Renal cortex interstitium (tissue), 11 donors: ENCODE measurements at regions not wholly inside any gene's neighbourhood (a gene's known extent, or its start where the extent isn't known, plus 50 kb on each side); places are given as distances from the start of the nearest gene placed in this dataset.
A peak's percentile ranks its signal among the peaks of the same experiment; 100 is the strongest.

Experiments used
- DNase-seq, 11 donors: peaks; one replicate each; pipeline ENCODE4 v3.0.0-alpha.2; 2013; ENCODE audit warnings: low read depth in 9 of 11, low spot score in 4 of 11; ENCODE audit errors: extremely low read depth in 1 of 11

DNA sequence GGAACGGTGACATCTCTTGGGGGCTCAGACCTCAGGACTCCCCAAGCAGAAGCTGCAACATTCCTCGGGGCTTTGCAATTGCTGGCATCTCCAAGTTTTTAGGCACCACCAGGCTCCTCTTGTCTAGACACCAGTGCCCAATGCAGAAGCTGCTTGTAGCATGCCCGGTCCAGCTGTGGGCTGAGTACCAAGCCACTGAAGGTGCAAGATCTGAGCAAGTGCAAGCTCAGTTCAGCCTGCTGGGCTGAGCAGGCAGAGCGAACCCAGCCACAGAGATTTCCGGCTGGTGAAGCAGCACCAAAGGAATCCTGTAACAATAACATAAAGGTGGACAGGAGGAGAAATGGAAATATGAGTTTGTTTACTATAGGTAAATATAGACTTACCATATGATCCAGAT is 995.4 kb upstream of the B3GALT2 start:
- DNase-seq, result no peak

DNA sequence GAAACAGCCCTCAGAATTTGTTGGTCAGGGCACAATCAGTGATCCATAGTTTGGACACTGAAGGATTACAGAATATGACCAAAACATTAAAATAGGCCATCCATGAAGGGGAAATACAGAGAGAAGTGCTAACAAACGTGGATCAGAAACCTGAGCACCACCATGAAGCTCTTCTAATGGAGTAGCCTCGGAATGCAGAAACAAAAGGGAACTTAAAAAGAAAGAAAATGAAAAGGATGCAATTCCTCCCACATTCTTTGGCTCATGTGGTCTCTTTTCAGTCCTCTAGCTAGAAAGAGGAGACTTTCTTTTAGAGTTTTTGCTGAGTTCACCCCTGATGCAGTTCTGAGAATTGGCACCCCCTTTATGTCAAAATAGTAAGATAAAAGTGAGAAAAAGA is 989.8 kb upstream of the B3GALT2 start:
- DNase-seq, result no peak

GRCh38 chr1:194175251-194175650 is 988.8 kb upstream of the B3GALT2 start:
- DNase-seq, result no peak

- no peak for DNase-seq
Observed at GRCh38 chr1:194174528-194174927, 988.1 kb upstream of the B3GALT2 start.

- no peak for DNase-seq
Observed at GRCh38 chr1:194171596-194171995, 985.2 kb upstream of the B3GALT2 start.

DNA sequence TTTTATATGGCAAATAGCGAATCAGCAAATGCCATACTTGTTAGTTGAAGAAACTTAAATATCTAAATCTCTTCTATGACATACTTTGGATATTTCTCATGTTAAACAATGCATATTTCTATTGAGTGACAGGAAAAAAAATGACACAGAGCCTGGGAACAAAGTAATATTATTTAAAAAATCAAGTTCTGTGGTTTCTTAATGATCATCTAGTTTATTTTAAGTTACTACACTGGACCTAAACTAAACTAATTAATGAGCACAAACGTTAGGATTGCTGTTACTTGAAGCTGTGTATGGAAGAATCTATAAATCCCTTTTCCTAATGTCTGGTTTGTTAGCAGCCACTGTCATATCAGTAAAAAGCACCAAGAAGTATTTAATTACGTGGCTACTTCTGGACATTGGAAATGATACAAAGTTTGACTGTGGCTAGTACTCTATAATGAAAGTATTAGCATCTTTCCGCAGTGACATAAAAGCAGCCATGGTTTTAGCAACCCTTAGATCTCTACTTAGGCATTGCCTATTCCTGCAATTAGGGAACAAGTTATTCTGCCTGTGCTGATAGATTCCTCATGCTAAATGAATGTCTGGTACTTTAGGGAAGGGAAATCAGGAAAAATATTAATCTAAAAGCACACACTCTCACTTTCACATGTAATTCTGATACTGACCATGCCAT is 981.7 kb upstream of the B3GALT2 start:
- no peak for DNase-seq

DNA sequence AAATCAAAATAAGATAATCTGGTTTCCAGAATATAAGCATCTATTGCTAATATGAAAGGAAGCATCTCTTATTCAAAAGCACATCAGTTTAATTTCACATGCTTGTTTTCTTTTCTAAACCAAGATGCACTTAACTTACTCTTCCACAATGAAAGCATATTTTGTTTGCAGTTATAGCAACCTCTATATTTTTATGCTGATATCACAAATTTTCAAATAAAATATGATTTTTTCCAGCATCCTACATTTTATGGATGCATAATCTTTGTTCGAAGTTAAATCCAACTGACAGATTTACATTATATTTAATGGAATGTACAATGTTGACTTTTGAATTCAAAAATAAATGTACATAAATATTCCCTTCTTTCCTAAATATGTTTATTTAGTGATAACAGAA is 978.3 kb upstream of the B3GALT2 start:
- peak in 3 of 11 donors; percentile 3 to 31 (median 15) for DNase-seq

GRCh38 chr1:194161591-194161990 is 975.2 kb upstream of the B3GALT2 start:
- no peak for DNase-seq

DNA sequence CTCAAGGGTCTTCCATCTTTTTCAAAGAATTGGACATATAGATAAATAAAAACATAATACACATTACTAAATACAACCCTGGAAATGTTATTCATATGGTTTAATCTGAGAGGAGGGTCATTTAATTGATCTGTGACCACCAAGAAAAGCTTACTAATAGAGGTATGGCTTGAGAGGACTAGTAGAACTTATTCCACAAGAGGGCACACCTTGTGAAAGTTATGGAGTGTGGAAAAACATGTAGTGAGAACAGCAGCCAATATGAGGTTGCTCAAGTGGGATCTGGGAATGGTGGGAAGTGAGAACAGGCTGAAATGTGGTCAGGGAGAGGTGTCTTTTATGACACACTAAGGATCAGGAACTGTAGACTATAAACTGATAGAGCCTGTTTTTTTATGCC is 973.5 kb upstream of the B3GALT2 start:
- no peak for DNase-seq

DNA sequence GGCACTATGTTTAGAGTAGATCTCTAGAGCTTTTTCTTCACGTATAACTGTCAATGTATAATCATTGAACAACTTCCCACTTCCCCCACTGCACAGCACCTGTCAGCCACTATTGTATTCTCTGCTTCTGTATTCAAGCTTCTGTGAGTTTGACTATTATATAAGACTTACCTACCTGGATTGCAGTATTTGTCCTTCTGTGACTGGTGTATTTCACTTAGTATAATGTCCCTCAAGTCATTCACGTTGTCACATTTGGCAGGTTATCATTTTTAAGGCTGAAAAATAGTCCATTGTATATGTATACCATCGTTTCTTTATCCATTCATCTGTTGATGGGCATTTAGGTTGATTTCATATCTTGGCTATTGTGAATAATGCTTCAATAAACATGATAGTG is 969.5 kb upstream of the B3GALT2 start:
- no peak for DNase-seq

GRCh38 chr1:194151056-194151455 is 964.6 kb upstream of the B3GALT2 start:
- DNase-seq, result no peak

DNA sequence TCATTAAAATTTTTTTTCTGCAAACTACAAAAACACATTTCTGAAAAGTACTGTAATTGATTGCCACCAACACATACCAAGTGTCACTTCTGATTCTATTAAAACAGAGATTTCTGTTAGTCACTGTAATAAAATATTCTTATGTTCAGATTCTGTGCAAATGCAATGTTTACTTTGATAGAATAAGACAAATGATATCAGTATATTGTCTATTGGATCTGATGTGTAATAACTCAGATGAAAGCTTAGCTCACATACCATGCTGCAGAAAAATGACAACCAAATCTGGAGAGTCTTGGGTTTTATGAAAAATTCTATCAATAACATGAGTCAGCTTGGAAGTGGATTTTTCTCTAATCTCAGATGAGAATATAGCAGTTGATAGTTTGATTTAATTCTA is 963.8 kb upstream of the B3GALT2 start:
- DNase-seq, result no peak

- DNase-seq, result no peak
Observed at GRCh38 chr1:194133152-194133551, 946.7 kb upstream of the B3GALT2 start.

- DNase-seq, result no peak
Observed at GRCh38 chr1:194118086-194118485, 931.7 kb upstream of the B3GALT2 start.

DNA sequence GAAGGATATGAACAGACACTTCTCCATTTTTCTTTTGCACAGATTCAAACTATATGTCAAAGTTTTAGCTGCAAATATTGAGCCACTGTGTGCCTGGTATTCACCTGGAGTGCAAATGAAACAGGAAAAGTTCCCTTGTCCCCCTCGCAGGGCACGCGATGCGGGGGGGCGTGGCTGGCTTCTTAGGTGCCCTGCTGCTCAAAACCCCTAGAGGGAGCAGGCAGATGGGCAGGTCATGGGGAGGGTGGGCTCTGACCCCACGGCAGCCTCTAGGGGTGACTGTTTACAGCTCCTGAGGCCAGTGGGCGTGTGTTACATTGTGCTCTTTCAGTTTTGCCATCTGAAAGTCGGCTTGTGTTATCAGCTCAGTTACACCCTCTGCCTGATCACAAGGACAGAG is 931.2 kb upstream of the B3GALT2 start:
- DNase-seq, result no peak

- DNase-seq, result no peak
Observed at GRCh38 chr1:194114288-194114687, 927.9 kb upstream of the B3GALT2 start.

- DNase-seq, result no peak
Observed at GRCh38 chr1:194105381-194105780, 919.0 kb upstream of the B3GALT2 start.

- peak in 1 of 11 donors; percentile 5 for DNase-seq
Observed at GRCh38 chr1:194104247-194104844, 917.9 kb upstream of the B3GALT2 start.

GRCh38 chr1:194103516-194104246 is 917.3 kb upstream of the B3GALT2 start:
- DNase-seq, result no peak

DNA sequence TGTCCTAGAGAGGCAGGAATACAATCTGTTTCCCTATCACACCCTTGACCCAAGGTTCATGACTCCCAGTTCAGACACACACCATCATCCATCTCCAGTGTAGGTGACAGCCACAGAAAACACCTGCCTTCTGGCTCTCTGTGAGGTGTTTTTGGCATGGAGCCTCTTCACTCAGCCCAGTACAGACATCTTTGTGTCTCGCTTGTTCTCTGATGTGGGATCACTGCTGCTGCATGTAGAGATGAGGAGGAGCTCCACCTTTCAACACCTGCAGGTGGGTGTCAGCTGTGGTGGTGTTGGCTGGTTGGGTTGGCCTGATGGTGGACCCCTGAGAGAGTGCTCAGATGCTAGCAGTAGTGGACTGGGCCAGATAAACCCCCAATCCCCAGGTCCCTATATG is 916.7 kb upstream of the B3GALT2 start:
- DNase-seq, result no peak

DNA sequence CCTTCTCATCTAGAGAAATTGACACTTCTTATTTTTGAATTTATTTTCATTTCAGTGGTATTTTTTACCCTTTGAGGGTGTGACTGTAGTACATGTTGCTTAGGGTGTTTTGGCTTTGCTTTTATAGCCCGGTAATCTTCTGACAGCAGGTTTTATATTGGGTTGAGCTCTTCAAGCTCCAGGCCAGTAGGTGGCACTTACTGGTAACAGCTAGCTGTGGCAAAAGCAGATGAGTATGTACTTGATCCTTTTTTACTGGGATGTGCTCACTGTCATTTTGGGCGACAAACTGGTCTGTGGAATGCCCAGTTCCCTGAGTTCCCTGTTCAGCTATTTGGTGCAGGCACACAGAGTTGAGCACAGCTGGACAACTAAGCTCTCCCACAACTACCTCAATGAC is 916.2 kb upstream of the B3GALT2 start:
- no peak for DNase-seq
